Muscle of arm (tissue), 1 donor: ENCODE measurements at regions not wholly inside any gene's neighbourhood (a gene's known extent, or its start where the extent isn't known, plus 50 kb on each side); places are given as distances from the start of the nearest gene placed in this dataset.
"Not testable (repeated sequence)": the region's sequence is repeated elsewhere in the genome, so short reads cannot be mapped to it uniquely, and the experiment has no call there.

Source experiments
- DNase-seq: peaks from one replicate; pipeline ENCODE4 v3.0.0-alpha.2; 2013

DNA sequence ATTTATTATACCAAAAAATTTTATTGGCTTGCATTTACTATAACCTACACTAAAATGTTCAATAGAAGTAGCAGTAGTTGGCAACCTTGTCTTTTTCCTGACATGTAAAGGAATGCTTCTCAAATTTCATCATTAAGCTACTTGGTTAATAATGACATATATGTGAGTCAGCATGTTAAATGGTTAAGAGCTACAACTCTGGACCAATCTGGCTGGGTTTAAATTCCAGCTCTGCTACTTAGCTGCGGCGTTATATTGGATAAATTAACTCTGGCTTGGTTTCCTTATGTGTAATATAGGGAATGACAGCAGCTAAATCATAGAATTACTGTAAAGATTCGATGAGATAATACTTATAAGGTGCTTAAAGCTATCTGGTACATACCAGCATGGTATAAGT lies 53.7 kb upstream of the OTOGL start:
- DNase-seq: no peak

DNA sequence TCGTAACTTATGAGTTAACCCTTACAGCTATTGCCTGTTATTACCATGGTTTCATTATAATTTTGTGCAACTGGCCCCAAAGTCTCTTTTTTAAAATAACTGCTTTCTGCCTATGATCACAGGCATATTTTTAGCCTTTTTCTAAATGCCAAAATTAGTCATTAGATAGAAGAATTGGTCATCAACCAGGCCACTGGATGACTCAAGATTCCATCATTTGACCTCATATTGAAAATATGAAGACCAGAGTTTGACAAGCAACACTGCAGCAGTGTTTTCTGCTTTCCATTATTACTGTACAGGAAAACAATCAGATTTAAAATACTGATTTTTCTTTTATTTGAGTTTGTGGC lies 54.7 kb upstream of the OTOGL start:
- DNase-seq: no peak

GRCh38 chr12:80041692-80042091 lies 57.6 kb upstream of the OTOGL start:
- no peak for DNase-seq

DNA sequence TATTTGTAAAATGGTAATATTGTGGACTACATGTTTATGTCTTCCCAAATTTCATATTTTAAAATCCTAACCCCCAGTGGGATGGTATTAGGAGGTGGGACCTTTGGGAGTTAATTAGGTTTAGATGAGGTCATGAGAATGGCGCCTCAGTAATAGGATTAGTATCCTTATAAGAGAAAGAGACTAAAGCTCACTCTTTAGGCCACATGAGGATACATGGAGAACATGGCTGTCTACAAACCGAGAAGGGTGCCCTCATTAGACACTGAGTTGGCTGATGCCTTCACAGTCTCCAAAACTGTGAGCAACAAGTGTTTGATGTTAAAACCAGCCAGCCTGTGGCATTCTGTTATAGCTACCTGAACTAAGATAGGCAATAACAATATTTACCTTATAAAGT lies 58.3 kb upstream of the OTOGL start:
- no peak for DNase-seq

DNA sequence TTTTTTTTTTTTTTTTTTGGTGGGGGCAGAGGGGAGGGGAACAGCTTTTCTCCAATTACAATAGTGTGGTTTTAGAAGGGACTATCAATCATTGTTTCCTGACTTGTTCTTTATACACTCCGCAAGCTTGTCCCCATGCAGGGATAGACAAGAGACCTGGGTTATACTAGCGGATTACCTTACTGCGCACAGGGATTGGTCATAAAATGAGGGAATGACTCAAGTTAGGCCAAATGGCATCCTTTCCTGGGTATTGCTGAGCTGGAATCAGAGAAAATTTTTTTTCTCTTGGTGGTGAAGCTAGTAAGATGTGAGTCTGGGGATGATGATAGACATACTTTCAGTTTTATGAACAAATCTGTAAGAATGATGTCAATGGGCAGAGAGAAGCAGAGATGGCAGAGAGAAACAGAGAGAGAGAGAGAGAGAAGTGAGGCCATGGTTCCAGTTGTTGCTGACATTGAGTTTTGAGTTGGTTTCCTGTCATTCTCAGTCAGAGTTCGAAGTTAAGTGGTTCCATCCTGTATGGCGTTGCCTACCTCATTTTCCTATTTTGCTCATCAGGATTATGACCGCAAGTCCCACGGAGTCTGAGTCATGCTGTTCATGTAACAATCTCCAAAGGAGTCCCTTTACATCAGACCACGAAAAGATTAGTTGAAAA lies 59.1 kb upstream of the OTOGL start:
- DNase-seq: no peak

DNA sequence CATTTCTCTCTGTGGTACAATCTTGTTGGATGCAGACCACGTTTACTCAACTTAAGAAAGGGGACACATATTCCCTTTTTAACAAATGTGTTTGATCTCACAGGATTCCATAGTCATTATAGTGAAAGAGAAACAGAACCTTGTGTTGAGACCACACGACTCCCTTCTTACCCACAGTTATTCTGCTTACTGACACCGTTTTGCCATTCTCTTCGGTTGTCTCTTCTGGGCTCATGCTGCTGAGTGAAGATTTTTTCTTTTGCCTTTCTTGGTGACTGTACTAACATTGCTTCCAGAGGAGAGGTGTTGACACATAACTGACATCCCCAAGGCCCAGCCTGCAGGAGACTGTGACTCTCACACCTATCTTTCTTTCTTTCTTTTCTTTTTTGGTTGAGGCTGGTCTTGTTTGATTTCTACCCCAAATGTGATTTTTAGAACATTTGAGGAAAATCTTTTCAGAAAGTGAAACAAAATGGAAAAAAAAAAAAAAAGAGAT lies 61.2 kb upstream of the OTOGL start:
- no peak for DNase-seq

GRCh38 chr12:80033448-80033847 lies 65.9 kb upstream of the OTOGL start:
- DNase-seq: peak; percentile 52

- DNase-seq: peak; percentile 51
These were observed 66.4 kb upstream of the OTOGL start for GRCh38 chr12:80032946-80033345.

GRCh38 chr12:80031229-80031628 lies 68.1 kb upstream of the OTOGL start:
- no peak for DNase-seq

GRCh38 chr12:80025638-80026037 lies 73.7 kb upstream of the OTOGL start:
- no peak for DNase-seq

DNA sequence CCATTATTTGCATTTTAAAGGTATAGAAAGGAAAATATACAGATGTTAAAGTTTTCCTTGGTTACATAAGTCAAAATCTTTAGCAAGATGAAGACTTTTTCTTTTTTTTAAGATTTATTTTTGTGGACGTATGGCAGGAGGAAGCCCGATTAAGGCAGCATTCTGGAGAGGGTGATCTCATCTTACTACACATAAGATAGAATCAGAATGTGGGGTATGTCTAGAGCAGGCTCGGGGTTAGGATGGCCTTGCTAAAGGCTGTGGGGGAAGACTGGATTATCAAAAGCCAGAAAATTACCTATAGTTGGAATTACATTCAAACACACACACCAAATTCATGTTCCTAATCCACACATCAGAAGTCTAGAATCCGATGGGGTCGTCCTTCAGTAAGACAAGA lies 79.6 kb upstream of the OTOGL start:
- no peak for DNase-seq

GRCh38 chr12:80018119-80018518 lies 81.2 kb upstream of the OTOGL start:
- no peak for DNase-seq

DNA sequence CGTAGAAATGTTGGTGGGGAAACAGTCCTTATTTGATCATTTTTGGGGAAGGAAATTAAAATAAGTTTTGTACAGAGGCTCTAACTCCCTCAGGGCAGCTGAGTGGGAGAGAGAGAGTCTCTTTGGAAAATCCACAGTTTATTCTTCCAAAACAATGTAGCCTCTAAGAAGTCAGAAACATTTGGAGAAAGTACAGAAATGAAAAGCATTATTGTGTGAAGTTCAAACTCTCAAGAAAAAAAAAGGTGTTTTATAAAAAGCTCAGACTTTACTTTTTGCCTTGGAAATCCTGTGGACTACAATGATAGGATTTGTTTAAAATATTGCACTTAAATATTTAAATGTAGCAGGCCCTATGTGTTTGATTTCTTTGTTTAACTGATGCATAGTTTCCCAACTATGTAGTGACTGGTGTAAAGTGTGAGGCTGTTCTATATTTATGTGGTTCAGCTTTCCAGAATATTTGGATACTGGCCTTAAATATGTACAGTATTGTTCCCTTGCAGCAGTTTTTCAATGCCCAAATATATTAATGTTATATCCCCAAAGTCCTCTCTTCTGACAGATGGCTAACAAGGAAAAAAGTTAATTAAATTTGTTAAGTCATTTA lies 82.0 kb upstream of the OTOGL start:
- DNase-seq: no peak

GRCh38 chr12:80016684-80017083 lies 81.8 kb upstream of the PPP1R12A start:
- no peak for DNase-seq

GRCh38 chr12:80015660-80016059 lies 80.8 kb upstream of the PPP1R12A start:
- DNase-seq: no peak

- DNase-seq: not testable (repeated sequence)
These were observed 68.8 kb upstream of the PPP1R12A start for GRCh38 chr12:80003744-80004143.

- DNase-seq: no peak
These were observed 66.7 kb upstream of the PPP1R12A start for GRCh38 chr12:80001562-80001961.

GRCh38 chr12:80000831-80001230 lies 65.9 kb upstream of the PPP1R12A start:
- no peak for DNase-seq

GRCh38 chr12:79998554-79998953 lies 63.7 kb upstream of the PPP1R12A start:
- no peak for DNase-seq

DNA sequence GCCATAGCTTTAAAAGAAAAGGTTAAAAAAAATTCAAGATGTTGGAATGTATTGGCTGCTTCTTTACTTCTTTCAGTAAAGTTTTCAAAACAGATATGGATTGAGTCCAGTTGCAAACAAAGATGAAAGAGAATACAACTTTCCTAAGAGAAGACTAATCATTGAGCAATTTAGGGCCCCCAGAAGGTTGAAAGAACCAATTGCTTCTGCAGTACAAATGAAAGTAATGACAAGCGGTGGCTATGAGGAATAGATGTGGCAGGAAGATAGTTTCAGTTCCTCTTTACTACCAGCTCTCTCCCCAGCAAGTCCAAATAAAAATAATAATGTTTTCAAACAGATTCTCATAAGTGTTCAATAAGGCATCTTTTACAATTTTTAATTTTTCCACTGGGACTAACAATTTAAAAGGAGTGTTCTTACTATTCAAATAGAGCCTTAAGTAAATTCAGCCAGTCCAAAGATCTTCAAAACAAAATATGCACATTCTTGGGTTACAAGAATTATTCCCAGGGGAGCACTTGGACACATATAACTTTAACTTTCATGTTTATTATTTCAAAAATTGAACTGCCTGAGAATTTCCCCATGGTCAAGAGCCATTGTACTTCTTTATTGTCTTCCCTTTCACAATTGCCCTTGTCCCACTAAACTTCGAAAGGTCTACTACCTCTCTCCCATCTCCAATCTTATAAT lies 62.3 kb upstream of the PPP1R12A start:
- DNase-seq: peak; percentile 29

DNA sequence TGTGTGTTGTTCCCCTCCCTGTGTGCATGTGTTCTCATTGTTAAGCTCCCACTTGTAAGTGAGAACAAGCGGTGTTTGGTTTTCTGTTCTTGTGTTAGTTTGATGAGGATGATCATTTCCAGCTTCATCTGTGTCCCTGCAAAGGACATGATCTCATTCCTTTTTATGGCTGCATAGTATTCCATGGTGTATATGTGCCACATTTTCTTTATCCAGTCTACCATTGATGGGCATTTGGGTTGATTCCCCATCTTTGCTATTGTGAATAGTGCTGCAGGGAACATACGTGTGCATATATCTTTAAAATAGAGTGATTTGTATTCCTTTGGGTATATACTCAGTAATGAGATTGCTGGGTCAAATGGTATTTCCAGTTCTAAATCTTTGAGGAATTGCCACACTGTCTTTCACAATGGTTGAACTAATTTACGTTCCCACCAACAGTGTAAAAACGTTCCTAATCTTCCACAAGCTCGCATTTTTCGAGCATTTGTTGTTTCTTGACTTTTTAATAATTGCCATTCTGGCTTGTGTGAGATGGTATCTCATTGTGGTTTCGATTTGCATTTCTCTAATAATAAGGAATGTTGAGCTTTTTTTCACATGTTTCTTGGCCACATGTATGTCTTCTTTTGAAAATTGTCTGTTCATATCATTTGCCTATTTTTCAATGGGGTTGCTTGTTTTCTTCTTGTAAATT lies 60.6 kb upstream of the PPP1R12A start:
- DNase-seq: not testable (repeated sequence)

- no peak for DNase-seq
These were observed 58.4 kb upstream of the PPP1R12A start for GRCh38 chr12:79993106-79993862.
